Mesodermal cell (in vitro differentiated cells): ENCODE measurements at regions not wholly inside any gene's neighbourhood (a gene's known extent, or its start where the extent isn't known, plus 50 kb on each side); places are given as distances from the start of the nearest gene placed in this dataset.

Experiments
- H3K27ac ChIP-seq: 2 replicates; pipeline ENCODE4 v1.7.0; 2013; ENCODE audit warnings: mild to moderate bottlenecking, low read depth, low read length, moderate library complexity; ENCODE audit not compliant: severe bottlenecking
- H3K36me3 ChIP-seq: 2 replicates; pipeline ENCODE4 v1.7.1; 2013; ENCODE audit warnings: mild to moderate bottlenecking, low read length, moderate library complexity; ENCODE audit not compliant: control insufficient read depth, insufficient read depth
- H3K4me1 ChIP-seq: one replicate; pipeline ENCODE4 v1.7.1; 2013; ENCODE audit warnings: mild to moderate bottlenecking, low read length; ENCODE audit not compliant: insufficient read depth, control insufficient read depth, poor library complexity, severe bottlenecking
- H3K4me3 ChIP-seq: 2 replicates; pipeline ENCODE4 v1.7.0; 2013; ENCODE audit warnings: low read length, control low read depth, mild to moderate bottlenecking; ENCODE audit not compliant: insufficient read depth, poor library complexity, severe bottlenecking; ENCODE audit errors: extremely low read depth
- H3K9me3 ChIP-seq: 2 replicates; pipeline ENCODE4 v1.7.1; 2013; ENCODE audit warnings: mild to moderate bottlenecking, low read length, moderate library complexity; ENCODE audit not compliant: control insufficient read depth
- WGBS, 2 experiments: methylation state at CpG; one replicate each; pipeline ENCODE4 v1.1.5; 2013; ENCODE audit warnings: missing lambda C conversion rate in 2 of 2; ENCODE audit not compliant: insufficient coverage in 2 of 2; 5-methylcytosine and 5-hydroxymethylcytosine counted together

DNA sequence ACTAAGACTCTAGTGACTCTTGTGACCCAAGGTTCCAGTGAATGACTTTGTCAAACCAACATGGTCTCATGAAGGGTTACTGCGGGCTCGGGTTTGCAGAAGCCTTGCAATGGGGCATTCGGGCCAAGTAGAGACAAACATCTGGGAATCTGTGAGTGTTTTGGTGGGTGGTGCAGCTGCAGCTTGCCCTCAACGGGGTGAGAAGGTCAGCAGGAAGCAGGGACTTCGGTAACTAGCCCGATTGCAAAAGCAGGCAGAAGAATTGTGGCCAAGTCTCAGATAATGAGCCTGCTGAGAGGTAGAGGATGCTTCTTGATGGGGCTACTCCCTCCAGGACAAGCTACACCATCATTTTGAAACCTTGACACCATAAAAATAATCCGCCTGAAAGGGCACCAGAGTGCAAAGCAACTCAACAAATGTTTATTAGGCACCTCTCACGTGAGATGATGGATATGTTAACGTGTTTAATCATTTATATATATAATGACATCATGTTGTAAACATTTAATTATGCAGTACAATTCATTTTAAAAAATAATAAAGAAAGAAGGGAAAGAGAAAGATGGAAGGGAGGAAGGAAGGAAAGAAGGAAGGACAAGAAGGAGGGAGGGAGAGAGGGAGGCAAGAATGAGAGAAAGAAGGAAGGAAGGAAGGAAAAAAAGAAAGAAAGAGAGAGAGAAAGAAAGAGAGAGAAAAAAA is 263.9 kb upstream of the IGF1R start:
- H3K36me3 ChIP-seq = no peaks in the 10 kb centered on the region
- no peak overlapping the region for H3K4me3 ChIP-seq
- 75 to 86% methylated on average over 4 to 6 of the region's 9 CpGs for WGBS, 2 experiments
- no peaks in the 10 kb centered on the region for H3K9me3 ChIP-seq
- no peaks in the 10 kb centered on the region for H3K4me1 ChIP-seq
- H3K27ac ChIP-seq = no peak overlapping the region

DNA sequence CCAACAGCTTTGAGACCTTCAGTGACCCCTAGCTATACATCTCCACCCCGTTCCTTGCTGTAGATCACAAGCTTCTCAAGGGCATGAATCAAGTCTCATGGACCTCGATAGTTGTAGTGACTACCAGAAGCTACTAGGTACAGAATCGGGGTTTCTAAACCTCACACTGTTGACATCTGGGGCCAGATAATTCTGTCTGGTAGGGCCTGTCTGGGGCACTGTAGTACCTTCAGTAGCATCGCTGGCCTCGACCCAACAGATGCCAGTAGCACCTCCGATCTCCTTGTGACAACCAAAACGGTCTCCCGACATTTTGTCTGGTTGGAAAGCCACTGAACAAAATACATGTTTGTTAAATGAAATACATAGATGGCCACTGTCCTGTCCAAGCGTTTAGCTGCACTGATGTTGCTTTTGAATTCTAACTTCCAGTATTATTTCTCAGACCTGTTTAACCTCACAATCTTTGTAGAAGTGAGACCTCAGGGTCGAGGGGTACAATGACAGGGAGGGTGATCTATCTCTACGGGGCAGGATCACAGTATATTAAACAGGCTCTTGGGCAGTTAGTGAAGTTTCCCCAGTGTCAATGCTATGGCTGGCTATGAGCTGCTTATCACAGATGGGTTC is 262.5 kb upstream of the IGF1R start:
- H3K4me3 ChIP-seq = no peak overlapping the region
- no peaks in the 10 kb centered on the region for H3K4me1 ChIP-seq
- H3K9me3 ChIP-seq = no peaks in the 10 kb centered on the region
- H3K36me3 ChIP-seq = no peaks in the 10 kb centered on the region
- WGBS, 2 experiments = 87 to 92% methylated on average over 5 to 8 of the region's 11 CpGs
- H3K27ac ChIP-seq = no peak overlapping the region

DNA sequence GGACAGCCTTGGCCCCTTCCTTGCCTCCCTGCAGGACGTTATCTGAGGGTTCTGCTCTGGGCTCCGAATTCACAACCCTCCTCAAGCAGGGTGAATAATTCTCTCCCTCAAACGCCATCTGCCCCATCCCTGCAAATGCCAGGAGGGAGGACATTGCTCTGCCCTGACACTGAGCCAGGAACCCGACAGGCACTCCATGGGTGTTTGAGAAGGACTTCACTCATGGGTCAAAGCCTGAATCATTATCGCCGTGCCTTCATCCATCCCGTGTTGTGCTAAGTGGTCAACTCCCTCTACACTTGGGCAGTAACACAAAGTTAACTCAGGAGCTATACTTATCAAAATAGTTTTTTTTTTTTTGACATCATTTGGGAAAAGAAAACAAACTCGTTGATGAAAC is 261.8 kb upstream of the IGF1R start:
- no peaks in the 10 kb centered on the region for H3K9me3 ChIP-seq
- WGBS, 2 experiments = 82 to 88% methylated on average over 6 of the region's 8 CpGs
- no peak overlapping the region for H3K4me3 ChIP-seq
- H3K27ac ChIP-seq = no peak overlapping the region
- H3K36me3 ChIP-seq = no peaks in the 10 kb centered on the region
- no peaks in the 10 kb centered on the region for H3K4me1 ChIP-seq

DNA sequence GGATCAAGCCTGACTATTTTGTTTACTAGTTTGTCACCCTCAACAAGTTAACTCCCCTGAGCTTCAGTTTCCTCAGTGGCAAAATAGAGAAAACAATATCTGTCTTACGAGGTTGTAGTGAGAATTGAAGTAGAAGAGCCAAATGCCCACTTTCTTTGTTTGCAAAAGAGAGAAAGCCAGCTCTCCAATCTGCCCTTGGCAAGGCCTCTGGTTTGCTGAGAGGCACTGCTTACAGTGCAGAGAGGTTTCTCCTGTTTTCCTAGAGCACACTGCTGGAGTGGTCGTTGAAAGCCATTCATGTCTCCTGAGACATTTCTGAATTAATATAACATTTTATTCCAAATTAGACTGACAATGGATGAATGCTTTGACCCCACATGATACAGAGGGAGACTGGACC is 260.5 kb upstream of the IGF1R start:
- 75% methylated on average over 1 of the region's 2 CpGs for WGBS, 2 experiments
- no peaks in the 10 kb centered on the region for H3K9me3 ChIP-seq
- no peaks in the 10 kb centered on the region for H3K4me1 ChIP-seq
- H3K4me3 ChIP-seq = no peak overlapping the region
- no peak overlapping the region for H3K27ac ChIP-seq
- no peaks in the 10 kb centered on the region for H3K36me3 ChIP-seq

DNA sequence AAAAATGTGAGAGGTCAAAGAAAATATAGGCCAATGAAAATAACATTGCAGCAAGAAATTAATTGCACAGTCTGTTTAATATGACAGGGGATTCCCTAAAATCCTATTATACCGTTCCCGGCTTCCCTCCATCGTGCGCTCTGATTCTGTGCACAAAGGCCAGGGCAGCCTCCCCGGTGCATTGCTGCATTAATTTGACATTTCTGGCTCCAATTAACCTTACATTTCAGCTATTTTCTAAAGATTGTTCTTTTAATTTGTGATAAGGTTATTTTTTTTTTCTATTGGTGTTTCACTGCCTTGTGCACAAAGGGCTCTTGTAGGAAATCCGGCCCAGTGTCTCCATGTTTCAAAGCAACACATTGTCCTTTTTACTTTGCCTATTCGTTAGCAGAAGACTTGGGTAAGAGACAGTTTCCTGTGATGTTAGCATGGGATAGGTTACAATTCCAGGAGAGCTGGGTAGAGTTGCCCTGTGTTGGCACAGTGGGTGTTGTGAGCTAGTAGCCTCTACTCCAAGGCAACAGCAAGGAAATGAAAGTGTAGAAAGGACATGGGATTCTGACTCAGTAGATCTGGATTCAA is 257.3 kb upstream of the IGF1R start:
- Histone ChIP-seq H3K4me1 (no peaks in the 10 kb centered on the region), H3K36me3 (no peaks in the 10 kb centered on the region), H3K27ac (no peak overlapping the region), H3K4me3 (no peak overlapping the region), H3K9me3 (no peaks in the 10 kb centered on the region)
- 81 to 89% methylated on average over 3 of the region's 7 CpGs for WGBS, 2 experiments

DNA sequence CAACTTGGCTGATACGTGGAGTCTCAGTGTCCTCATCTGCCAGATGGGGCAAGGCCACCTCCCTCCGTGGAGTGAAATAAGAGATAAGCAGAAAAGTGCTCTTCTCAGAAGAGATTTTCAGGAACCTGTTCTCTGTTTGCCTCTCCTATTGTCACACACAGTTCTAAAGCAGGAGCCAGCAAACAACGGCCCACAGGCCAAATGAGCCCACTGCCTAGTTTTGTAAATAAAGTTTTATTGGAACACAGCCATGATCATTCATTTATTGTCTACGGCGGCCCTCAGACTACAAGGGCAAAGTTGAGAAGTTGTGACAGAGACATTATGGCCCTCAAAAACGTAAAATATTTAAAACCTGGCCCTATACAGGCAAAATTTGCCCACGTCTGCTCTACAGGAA is 256.8 kb upstream of the IGF1R start:
- H3K36me3 ChIP-seq = no peaks in the 10 kb centered on the region
- WGBS, 2 experiments = 71 to 88% methylated on average over 1 to 2 of the region's 7 CpGs
- H3K4me3 ChIP-seq = no peak overlapping the region
- H3K27ac ChIP-seq = no peak overlapping the region
- H3K9me3 ChIP-seq = no peaks in the 10 kb centered on the region
- H3K4me1 ChIP-seq = no peaks in the 10 kb centered on the region

DNA sequence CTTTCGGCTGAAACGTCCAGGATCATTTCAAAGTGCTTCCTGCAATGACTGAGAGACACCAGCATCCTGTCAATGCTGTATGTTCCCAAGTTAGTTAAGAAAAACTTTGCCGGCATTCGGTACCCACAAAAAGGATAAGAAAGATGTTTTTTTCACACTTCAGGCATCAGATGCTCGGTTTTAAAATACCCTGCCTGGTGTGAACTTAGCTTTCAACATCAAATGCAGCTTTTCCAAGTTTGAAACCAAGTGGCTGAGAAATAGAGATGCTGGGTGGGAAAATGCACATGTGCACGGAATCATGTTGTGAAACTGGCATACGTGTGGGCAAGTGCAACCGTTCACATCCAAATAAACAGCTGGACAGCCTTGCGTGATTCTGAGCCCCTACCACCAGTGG is 254.9 kb upstream of the IGF1R start:
- Histone ChIP-seq H3K4me1 (no peaks in the 10 kb centered on the region), H3K36me3 (no peaks in the 10 kb centered on the region), H3K27ac (no peak overlapping the region), H3K4me3 (no peak overlapping the region), H3K9me3 (no peaks in the 10 kb centered on the region)
- WGBS, 2 experiments = 83 to 89% methylated on average over 6 to 9 of the region's 9 CpGs

DNA sequence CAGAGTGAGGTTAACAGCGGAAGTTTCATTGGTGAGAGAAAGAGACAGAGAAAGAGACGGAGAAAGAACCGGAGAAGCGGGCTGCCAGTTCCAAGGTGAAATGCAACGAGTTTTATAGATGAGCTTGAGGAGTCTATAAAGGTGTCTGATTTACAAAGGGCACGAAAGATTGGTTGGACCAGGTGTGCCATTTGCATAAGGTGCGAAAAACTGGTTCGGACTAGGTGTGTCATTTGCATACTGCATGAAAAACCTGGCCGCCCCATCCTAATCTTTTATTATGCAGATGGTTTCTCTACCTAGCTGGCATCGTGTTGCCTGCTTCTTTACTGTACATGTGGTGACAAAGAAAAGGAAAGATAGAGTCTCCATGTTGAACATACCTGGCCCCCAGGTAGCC is 253.8 kb upstream of the IGF1R start:
- H3K27ac ChIP-seq = no peak overlapping the region
- H3K4me1 ChIP-seq = no peaks in the 10 kb centered on the region
- H3K4me3 ChIP-seq = no peak overlapping the region
- WGBS, 2 experiments = 79 to 82% methylated on average over 9 of the region's 10 CpGs
- no peaks in the 10 kb centered on the region for H3K36me3 ChIP-seq
- H3K9me3 ChIP-seq = no peaks in the 10 kb centered on the region

DNA sequence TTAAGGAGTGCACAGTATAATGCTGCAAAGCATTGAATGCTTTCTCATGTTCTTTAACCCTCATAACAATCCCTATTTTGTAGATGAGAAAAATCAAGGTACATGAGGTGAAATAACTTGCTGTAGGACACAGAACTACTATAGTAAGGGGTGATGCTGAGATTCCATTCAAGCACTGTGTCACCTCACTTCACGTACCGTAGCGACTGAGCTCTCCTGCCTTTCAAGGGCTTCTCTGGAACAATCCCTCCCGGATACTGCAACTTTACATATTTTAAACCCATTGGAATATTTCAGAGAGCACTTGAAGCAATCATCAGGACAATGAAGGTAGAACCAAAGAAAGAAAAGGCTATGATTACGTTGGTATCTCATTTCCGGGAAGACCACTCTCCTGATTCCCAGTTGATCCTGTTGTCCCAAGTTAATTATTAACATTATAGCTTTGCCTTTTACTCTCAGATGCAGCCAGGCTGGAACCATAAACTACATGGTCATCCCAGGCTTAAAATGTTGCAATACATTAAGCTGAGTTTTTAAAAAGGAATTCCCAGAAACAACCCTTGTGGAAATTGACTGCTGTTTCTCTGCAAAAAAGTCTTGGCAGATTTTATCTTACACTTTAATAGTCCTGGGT is 252.2 kb upstream of the IGF1R start:
- H3K9me3 ChIP-seq = no peaks in the 10 kb centered on the region
- no peaks in the 10 kb centered on the region for H3K4me1 ChIP-seq
- H3K36me3 ChIP-seq = no peaks in the 10 kb centered on the region
- H3K4me3 ChIP-seq = no peak overlapping the region
- no peak overlapping the region for H3K27ac ChIP-seq
- WGBS, 2 experiments = 85% methylated on average over 5 of the region's 6 CpGs; no CpG with 5 or more reads in 1 of the 2 experiments

DNA sequence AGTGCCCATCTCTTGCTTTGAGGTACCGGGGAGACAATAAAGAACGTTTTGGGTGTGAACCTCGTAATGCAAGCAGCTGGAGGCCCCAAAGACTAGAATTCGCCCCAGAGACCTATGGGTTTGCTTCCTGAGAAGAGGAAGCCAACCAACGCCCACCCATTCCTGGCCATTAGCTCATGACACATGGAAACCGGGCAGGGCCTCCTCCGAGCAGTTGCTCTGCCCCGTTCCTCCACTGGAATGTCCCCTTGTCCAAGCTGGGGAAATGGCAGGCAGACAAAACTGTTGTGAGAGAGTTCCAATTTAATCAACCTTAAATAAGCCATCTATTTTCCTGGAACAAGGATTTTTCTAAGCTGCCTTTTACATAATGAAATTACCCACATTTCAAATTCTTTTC is 250.9 kb upstream of the IGF1R start:
- no peak overlapping the region for H3K27ac ChIP-seq
- no peaks in the 10 kb centered on the region for H3K36me3 ChIP-seq
- no peak overlapping the region for H3K4me3 ChIP-seq
- 89 to 94% methylated on average over 5 to 7 of the region's 8 CpGs for WGBS, 2 experiments
- H3K9me3 ChIP-seq = no peaks in the 10 kb centered on the region
- no peaks in the 10 kb centered on the region for H3K4me1 ChIP-seq
